DOHH2 (cell line): ENCODE measurements at regions not wholly inside any gene's neighbourhood (a gene's known extent, or its start where the extent isn't known, plus 50 kb on each side); places are given as distances from the start of the nearest gene placed in this dataset.

ENCODE experiments used
- H3F3A ChIP-seq: fragments of 200-600 bp; sonication (generic), shearing (Covaris generic); 2 replicates; pipeline ENCODE4 v1.6.0; 2016; ENCODE audit warnings: antibody characterized with exemption, mild to moderate bottlenecking; ENCODE audit not compliant: control insufficient read depth, insufficient read depth
- H3K27ac ChIP-seq: fragments of 200-600 bp; sonication (generic); 2 replicates; pipeline ENCODE4 v1.5.1; 2014; ENCODE audit warnings: low read depth, mild to moderate bottlenecking, low read length, moderate library complexity
- H3K27me3 ChIP-seq: fragments of 200-600 bp; sonication (generic); 2 replicates; pipeline ENCODE4 v1.6.1; 2014; ENCODE audit warnings: mild to moderate bottlenecking, low read length, mixed read lengths; ENCODE audit not compliant: control insufficient read depth
- H3K36me3 ChIP-seq: fragments of 200-600 bp; sonication (generic); 2 replicates; pipeline ENCODE4 v1.6.1; 2014; ENCODE audit warnings: mild to moderate bottlenecking, low read length, moderate library complexity, mixed read lengths; ENCODE audit not compliant: control insufficient read depth
- H3K4me1 ChIP-seq: fragments of 200-600 bp; sonication (generic); 2 replicates; pipeline ENCODE4 v1.6.1; 2014; ENCODE audit warnings: mild to moderate bottlenecking, low read length, mixed read lengths; ENCODE audit not compliant: control insufficient read depth
- H3K4me2 ChIP-seq: fragments of 200-600 bp; sonication (generic); 2 replicates; pipeline ENCODE4 v1.6.0; 2014; ENCODE audit warnings: mild to moderate bottlenecking, low read length, moderate library complexity
- H3K4me3 ChIP-seq: fragments of 200-600 bp; sonication (generic); 2 replicates; pipeline ENCODE4 v1.5.1; 2014; ENCODE audit warnings: mild to moderate bottlenecking, low read length, mixed read lengths
- H3K79me2 ChIP-seq: fragments of 200-600 bp; sonication (generic); 2 replicates; pipeline ENCODE4 v1.6.1; 2014; ENCODE audit warnings: mild to moderate bottlenecking, low read length, mixed read lengths; ENCODE audit not compliant: control insufficient read depth
- H3K9me2 ChIP-seq: fragments of 200-600 bp; sonication (generic); replicated peaks from 2 replicates; pipeline ENCODE4 v1.6.1; 2014; ENCODE audit warnings: mild to moderate bottlenecking, low read length, mixed read lengths; ENCODE audit not compliant: control insufficient read depth
- H3K9me3 ChIP-seq: fragments of 200-600 bp; sonication (generic); 2 replicates; pipeline ENCODE4 v1.6.1; 2014; ENCODE audit warnings: antibody characterized with exemption, low read length, mixed read lengths; ENCODE audit not compliant: control insufficient read depth, insufficient read depth
- H4K20me1 ChIP-seq: fragments of 200-600 bp; sonication (generic); 2 replicates; pipeline ENCODE4 v1.6.0; 2014; ENCODE audit warnings: low read depth, mild to moderate bottlenecking, antibody characterized with exemption, low read length, moderate library complexity; ENCODE audit not compliant: control insufficient read depth, insufficient read depth
- EZH2phosphoT487 ChIP-seq: fragments of 200-600 bp; sonication (generic); IDR thresholded peaks from 2 replicates; pipeline ENCODE4 v1.6.1; 2017; ENCODE audit warnings: borderline replicate concordance, mild to moderate bottlenecking, antibody characterized with exemption, low read length, moderate library complexity, mixed read lengths
- TF ChIP-seq, protein P1 (sequence below): fragments of 200-600 bp; sonication (generic); IDR thresholded peaks from one replicate; pipeline ENCODE4 v1.5.1; 2014; ENCODE audit warnings: antibody characterized with exemption, mild to moderate bottlenecking, low read depth, low read length; ENCODE audit not compliant: poor library complexity, severe bottlenecking

DNA sequence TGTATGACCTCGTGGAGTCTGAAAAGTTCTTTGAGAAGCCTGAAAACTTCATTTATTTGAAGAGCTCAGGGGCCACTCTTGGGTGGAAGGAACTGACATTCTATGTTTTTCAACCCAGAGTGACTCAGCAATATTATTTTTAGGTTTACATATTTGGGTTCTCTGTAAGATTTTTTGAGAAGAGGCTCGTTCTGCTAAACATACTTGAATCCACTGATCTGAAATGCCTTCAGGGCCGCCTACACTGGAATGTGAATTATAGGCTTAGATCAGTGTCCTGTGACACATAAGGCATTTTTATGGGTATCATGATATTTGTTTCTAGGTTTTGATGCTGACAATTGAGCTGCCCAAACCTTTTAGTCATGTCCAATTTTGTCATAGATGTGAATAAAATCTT, 86.2 kb downstream of the PSAT1 start:
- Histone ChIP-seq H3K36me3 (no peaks in the 10 kb centered on the region), H3K4me3 (no peak overlapping the region), H3K27me3 (peaks cover 16% of the 10 kb centered on the region), H3K4me1 (peaks cover 4% of the 10 kb centered on the region; the same call in 1 of the 2 replicates), H3K79me2 (no peaks in the 10 kb centered on the region), H3K9me3 (no peaks in the 10 kb centered on the region), H3F3A (no peaks in the 10 kb centered on the region), H4K20me1 (no peaks in the 10 kb centered on the region), H3K9me2 (no peaks in the 10 kb centered on the region), H3K4me2 (no peak overlapping the region), H3K27ac (no peak overlapping the region)
- TF ChIP-seq, protein P1, sequence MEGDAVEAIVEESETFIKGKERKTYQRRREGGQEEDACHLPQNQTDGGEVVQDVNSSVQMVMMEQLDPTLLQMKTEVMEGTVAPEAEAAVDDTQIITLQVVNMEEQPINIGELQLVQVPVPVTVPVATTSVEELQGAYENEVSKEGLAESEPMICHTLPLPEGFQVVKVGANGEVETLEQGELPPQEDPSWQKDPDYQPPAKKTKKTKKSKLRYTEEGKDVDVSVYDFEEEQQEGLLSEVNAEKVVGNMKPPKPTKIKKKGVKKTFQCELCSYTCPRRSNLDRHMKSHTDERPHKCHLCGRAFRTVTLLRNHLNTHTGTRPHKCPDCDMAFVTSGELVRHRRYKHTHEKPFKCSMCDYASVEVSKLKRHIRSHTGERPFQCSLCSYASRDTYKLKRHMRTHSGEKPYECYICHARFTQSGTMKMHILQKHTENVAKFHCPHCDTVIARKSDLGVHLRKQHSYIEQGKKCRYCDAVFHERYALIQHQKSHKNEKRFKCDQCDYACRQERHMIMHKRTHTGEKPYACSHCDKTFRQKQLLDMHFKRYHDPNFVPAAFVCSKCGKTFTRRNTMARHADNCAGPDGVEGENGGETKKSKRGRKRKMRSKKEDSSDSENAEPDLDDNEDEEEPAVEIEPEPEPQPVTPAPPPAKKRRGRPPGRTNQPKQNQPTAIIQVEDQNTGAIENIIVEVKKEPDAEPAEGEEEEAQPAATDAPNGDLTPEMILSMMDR: no peak
- TF ChIP-seq EZH2phosphoT487: no peak

DNA sequence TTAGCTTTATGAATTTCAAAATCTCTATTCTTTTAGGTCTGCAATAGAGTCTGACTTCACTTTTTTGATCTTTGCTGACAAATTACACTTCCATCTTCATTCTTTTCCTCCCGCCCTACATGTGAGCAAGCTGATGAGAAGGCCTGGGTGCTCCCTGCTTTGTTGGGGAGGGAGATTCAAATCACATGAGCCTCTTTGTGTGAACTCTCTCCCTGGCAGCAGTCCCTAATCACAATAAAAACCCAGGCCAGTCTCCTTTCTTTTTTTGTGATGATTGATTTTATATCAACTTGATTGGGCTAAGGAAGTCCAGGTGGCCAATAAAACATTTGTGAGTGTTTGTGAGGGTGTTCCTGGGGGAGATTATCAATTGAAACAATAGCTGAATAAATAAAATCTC, 89.4 kb downstream of the PSAT1 start:
- no peaks in the 10 kb centered on the region for H3K9me2 ChIP-seq
- peaks cover 4% of the 10 kb centered on the region; the same call in 1 of the 2 replicates for H3K4me1 ChIP-seq
- H3K4me3 ChIP-seq: no peak overlapping the region
- TF ChIP-seq, protein P1: no peak
- TF ChIP-seq EZH2phosphoT487: no peak
- H3K27ac ChIP-seq: no peak overlapping the region
- no peak overlapping the region for H3K4me2 ChIP-seq
- no peaks in the 10 kb centered on the region for H3K79me2 ChIP-seq
- no peaks in the 10 kb centered on the region for H3K9me3 ChIP-seq
- peaks cover 10% of the 10 kb centered on the region for H3K27me3 ChIP-seq
- H3K36me3 ChIP-seq: no peaks in the 10 kb centered on the region
- no peaks in the 10 kb centered on the region for H3F3A ChIP-seq
- H4K20me1 ChIP-seq: no peaks in the 10 kb centered on the region

DNA sequence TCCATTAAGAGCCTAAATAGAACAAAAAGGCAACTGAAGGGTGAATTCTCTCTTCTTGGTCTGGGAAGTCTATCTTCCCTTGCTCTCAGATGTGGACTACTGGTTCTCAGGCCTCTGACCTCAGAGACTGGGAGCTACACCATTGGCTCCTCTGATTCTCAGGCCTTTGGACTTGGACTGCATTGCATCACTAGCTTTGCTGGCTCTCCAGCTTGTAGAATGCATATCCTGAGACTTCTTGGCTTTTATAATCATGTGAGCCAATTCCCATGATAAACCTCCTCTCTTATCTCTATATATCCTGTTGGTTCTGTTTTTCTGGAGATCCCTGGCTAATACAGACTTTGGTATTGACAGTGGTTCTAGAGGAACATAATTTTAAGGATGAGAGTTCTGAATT, 89.8 kb downstream of the PSAT1 start:
- no peak overlapping the region for H3K4me2 ChIP-seq
- TF ChIP-seq, protein P1: no peak
- TF ChIP-seq EZH2phosphoT487: no peak
- no peaks in the 10 kb centered on the region for H3K79me2 ChIP-seq
- H3K27me3 ChIP-seq: peaks cover 10% of the 10 kb centered on the region
- H3K4me1 ChIP-seq: peaks cover 4% of the 10 kb centered on the region; the same call in 1 of the 2 replicates
- H3K27ac ChIP-seq: no peak overlapping the region
- H3K4me3 ChIP-seq: no peak overlapping the region
- no peaks in the 10 kb centered on the region for H3K9me2 ChIP-seq
- H3K9me3 ChIP-seq: no peaks in the 10 kb centered on the region
- H3F3A ChIP-seq: no peaks in the 10 kb centered on the region
- H4K20me1 ChIP-seq: no peaks in the 10 kb centered on the region
- no peaks in the 10 kb centered on the region for H3K36me3 ChIP-seq
